ENCODE measurements at regions not wholly inside any gene's neighbourhood (a gene's known extent, or its start where the extent isn't known, plus 50 kb on each side); places are given as distances from the start of the nearest gene placed in this dataset.

GRCh38 chr16:85206472-85207356 lies 94.4 kb upstream of the CIBAR2 start:
- no peaks in the 10 kb centered on the region for H3K36me3 ChIP-seq (replicated peaks)
- no peaks in the 10 kb centered on the region for H3K27me3 ChIP-seq (replicated peaks)
- TF ChIP-seq, protein P1, sequence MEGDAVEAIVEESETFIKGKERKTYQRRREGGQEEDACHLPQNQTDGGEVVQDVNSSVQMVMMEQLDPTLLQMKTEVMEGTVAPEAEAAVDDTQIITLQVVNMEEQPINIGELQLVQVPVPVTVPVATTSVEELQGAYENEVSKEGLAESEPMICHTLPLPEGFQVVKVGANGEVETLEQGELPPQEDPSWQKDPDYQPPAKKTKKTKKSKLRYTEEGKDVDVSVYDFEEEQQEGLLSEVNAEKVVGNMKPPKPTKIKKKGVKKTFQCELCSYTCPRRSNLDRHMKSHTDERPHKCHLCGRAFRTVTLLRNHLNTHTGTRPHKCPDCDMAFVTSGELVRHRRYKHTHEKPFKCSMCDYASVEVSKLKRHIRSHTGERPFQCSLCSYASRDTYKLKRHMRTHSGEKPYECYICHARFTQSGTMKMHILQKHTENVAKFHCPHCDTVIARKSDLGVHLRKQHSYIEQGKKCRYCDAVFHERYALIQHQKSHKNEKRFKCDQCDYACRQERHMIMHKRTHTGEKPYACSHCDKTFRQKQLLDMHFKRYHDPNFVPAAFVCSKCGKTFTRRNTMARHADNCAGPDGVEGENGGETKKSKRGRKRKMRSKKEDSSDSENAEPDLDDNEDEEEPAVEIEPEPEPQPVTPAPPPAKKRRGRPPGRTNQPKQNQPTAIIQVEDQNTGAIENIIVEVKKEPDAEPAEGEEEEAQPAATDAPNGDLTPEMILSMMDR (IDR thresholded peaks at IDR 0.05; ENCODE audit: low read depth, low read length, missing control alignments), result no peak
- no peak overlapping the region for H3K4me3 ChIP-seq (ENCODE audit: low read depth, low read length)
- in situ Hi-C loops (cut with HindIII; ENCODE audit: low pct_ligation_motif_present, low sequenced_read_pairs), result no loop called here
- no peak overlapping the region for H3K27ac ChIP-seq
- DNase-seq, result no peak

DNA sequence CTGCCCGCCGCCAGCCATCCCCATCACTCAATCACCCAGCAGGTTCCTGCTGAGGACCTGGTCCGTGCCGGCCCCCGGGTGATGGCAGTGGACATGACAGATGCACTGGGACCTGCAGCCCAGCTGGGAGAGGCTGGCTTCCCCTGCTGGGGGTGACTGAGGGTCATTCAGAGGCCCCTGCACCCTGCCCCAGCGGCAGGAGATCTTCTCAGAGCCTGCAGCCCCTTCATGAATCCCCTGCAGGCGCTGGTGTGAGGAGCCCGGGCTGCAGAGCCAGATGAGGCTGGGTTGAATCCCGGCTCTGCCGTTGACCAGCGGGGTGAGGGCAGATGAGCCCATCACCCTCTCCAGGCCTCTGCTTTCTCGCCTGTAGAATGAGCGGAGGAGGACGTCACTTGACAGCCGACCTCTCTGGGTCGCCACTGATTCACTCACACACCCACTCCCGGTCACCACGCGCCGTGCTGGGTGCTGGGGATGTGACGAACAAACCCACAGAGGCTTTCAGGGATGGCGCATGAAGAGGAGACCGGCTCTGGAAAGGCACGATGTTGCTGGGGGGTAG lies 95.2 kb upstream of the CIBAR2 start:
- in situ Hi-C loops (cut with HindIII; ENCODE audit: low pct_ligation_motif_present, low sequenced_read_pairs), result no loop called here
- DNase-seq, result peak; percentile 60
- Histone ChIP-seq H3K36me3 (replicated peaks) (no peaks in the 10 kb centered on the region), H3K4me3 (ENCODE audit: low read depth, low read length) (no peak overlapping the region), H3K27me3 (replicated peaks) (no peaks in the 10 kb centered on the region), H3K27ac (no peak overlapping the region)
- TF ChIP-seq, protein P1 (IDR thresholded peaks at IDR 0.05; ENCODE audit: low read depth, low read length, missing control alignments), result no peak

- no peak for DNase-seq
- Histone ChIP-seq H3K4me3 (ENCODE audit: low read depth, low read length) (no peak overlapping the region), H3K27me3 (replicated peaks) (no peaks in the 10 kb centered on the region), H3K36me3 (replicated peaks) (no peaks in the 10 kb centered on the region), H3K27ac (no peak overlapping the region)
- TF ChIP-seq, protein P1 (IDR thresholded peaks at IDR 0.05; ENCODE audit: low read depth, low read length, missing control alignments), result no peak
- in situ Hi-C loops (cut with HindIII; ENCODE audit: low pct_ligation_motif_present, low sequenced_read_pairs), result no loop called here
Observed at GRCh38 chr16:85208181-85208580, 95.9 kb upstream of the CIBAR2 start.

DNA sequence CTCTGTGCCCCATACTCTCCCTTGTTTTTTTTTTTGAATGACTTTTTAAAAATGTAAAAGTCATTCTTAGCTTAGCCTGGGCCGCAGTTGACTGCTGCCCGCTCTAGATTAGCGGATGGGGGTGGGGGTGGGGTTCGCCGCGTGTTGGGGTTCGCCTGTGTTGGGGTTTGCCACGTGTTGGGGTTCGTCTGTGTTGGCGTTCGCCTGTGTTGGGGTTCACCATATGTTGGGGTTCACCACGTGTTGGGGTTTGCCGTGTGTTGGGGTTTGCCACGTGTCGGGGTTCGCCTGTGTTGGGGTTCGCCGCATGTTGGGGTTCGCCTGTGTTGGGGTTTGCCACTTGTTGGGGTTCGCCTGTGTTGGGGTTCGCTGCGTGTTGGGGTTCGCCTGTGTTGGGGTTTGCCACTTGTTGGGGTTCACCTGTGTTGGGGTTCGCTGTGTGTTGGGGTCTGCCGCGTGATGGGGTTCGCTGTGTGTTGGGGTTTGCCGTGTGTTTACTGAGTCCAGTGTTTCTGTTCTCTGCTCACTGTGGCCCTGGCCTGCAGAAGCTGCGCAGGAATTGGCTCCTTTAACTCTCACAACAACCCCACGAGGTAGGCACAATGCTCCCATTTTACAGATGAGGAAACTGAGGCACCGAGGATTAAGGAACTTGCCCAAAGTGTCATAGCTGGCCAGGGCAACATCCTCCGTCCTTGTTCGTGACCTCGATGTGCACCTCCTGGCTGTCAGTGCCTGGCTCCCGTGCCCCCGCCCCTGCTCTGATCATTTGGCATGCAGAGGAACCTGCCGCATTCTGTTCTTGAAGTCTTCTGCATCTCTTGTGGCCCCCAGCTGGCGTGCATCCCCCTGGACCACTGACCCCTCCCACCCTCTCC lies 96.6 kb upstream of the CIBAR2 start:
- DNase-seq, result no peak
- no peaks in the 10 kb centered on the region for H3K36me3 ChIP-seq (replicated peaks)
- H3K4me3 ChIP-seq (ENCODE audit: low read depth, low read length), result no peak overlapping the region
- no peaks in the 10 kb centered on the region for H3K27me3 ChIP-seq (replicated peaks)
- H3K27ac ChIP-seq, result no peak overlapping the region
- TF ChIP-seq, protein P1 (IDR thresholded peaks at IDR 0.05; ENCODE audit: low read depth, low read length, missing control alignments), result no peak
- in situ Hi-C loops (cut with HindIII; ENCODE audit: low pct_ligation_motif_present, low sequenced_read_pairs), result no loop called here

DNA sequence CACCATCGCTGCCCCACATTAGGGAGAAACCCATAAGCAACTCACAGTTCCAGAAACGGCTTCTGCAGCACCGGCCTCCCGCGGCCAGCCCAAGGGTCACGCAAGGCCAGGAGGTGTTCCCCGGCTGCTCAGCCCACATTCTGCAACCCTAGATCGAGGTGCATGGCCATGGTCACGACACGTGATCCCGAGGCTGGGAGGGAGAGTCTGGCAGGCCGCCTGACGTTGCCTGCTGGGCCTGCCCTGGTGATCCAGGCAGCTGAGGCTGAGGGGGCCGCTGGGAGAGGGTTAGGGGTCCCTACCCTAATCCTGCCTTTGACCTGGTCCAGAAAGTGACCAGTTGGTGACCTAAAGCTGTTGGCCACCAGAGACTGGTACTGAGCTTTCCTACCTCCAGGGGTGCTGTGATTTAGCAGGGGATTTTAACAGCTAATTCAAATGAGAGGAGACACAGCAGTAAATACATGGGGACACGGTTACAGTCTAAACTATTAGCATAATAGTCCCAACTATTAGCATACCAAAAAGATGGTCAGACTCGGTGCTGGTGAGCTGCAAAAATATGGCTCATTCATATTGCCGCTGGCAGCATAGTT lies 97.4 kb upstream of the CIBAR2 start:
- Histone ChIP-seq H3K27me3 (replicated peaks) (no peaks in the 10 kb centered on the region), H3K27ac (no peak overlapping the region), H3K36me3 (replicated peaks) (no peaks in the 10 kb centered on the region), H3K4me3 (ENCODE audit: low read depth, low read length) (no peak overlapping the region)
- in situ Hi-C loops (cut with HindIII; ENCODE audit: low pct_ligation_motif_present, low sequenced_read_pairs), result no loop called here
- DNase-seq, result no peak
- TF ChIP-seq, protein P1 (IDR thresholded peaks at IDR 0.05; ENCODE audit: low read depth, low read length, missing control alignments), result peak; percentile 30
